ENCODE measurements at regions not wholly inside any gene's neighbourhood (a gene's known extent, or its start where the extent isn't known, plus 50 kb on each side); places are given as distances from the start of the nearest gene placed in this dataset.

GRCh38 chr20:51237278-51237677 lies 214.4 kb upstream of the KCNG1 start:
- no peaks in the 10 kb centered on the region; the same call in 1 of the 2 replicates for H3K27me3 ChIP-seq (ENCODE audit: insufficient read depth)
- H3K9me2 ChIP-seq: no peaks in the 10 kb centered on the region
- H3K4me1 ChIP-seq (ENCODE audit: control insufficient read depth in 1 of 2, insufficient read depth in 2 of 2, low read depth in 1 of 2, low read length in 1 of 2): peaks cover 0 to 16% of the 10 kb centered on the region in 2 experiments; a peak in 1 of 4 replicates
- no peak overlapping the region for H3K4me2 ChIP-seq
- no peaks in the 10 kb centered on the region for H3K79me2 ChIP-seq (ENCODE audit: insufficient read depth)
- POLR2A ChIA-PET: no interaction called here
- no peak overlapping the region for H3K27ac ChIP-seq (ENCODE audit: low read depth in 2 of 2, low read length in 1 of 2)
- DNase-seq: no peak
- no peak for TF ChIP-seq YY1 (IDR thresholded peaks at IDR 0.05; ENCODE audit: low read depth)
- H3K9ac ChIP-seq: no peak overlapping the region
- H3K36me3 ChIP-seq (replicated peaks in 1 of 2; ENCODE audit: control insufficient read depth in 1 of 2, insufficient read depth in 2 of 2, low read length in 1 of 2): no peaks in the 10 kb centered on the region
- no peaks in the 10 kb centered on the region for H3F3A ChIP-seq (replicated peaks; ENCODE audit: insufficient read depth)
- no peaks in the 10 kb centered on the region for H4K20me1 ChIP-seq (ENCODE audit: insufficient read depth)
- CTCF ChIA-PET: interaction anchor here (1.0 to 2.5 kb wide), 5 partner anchors 9 to 250 kb away, joined by 3 to 8 read pairs (median 5); no protein-coding TSS in a partner anchor
- H3K4me3 ChIP-seq (ENCODE audit: low read depth in 2 of 2, low read length in 1 of 2): no peak overlapping the region
- H2AFZ ChIP-seq (ENCODE audit: low read depth): no peak overlapping the region
- 60% methylated on average over 6 of the region's 6 CpGs for WGBS (ENCODE audit: low lambda C conversion rate)
- H3K9me3 ChIP-seq: no peaks in the 10 kb centered on the region

- no peaks in the 10 kb centered on the region for H3K79me2 ChIP-seq (ENCODE audit: insufficient read depth)
- H3K27me3 ChIP-seq (ENCODE audit: insufficient read depth): peaks cover 4% of the 10 kb centered on the region; the same call in 1 of the 2 replicates
- H2AFZ ChIP-seq (ENCODE audit: low read depth): no peak overlapping the region
- TF ChIP-seq TAF1 (IDR thresholded peaks at IDR 0.05; ENCODE audit: borderline replicate concordance, low read depth, low read length) (no peak), ZBTB33 (IDR thresholded peaks at IDR 0.05; ENCODE audit: borderline replicate concordance, low read depth) (no peak), NRF1 (IDR thresholded peaks at IDR 0.05; ENCODE audit: low read depth, low read length) (no peak), POLR2AphosphoS5 (IDR thresholded peaks at IDR 0.05; ENCODE audit: low read depth, low read length) (no peak), SIN3A (IDR thresholded peaks at IDR 0.05; ENCODE audit: borderline replicate concordance, low read depth, low read length) (no peak), USF1 (IDR thresholded peaks at IDR 0.05; ENCODE audit: borderline replicate concordance, low read depth) (no peak), RXRA (IDR thresholded peaks at IDR 0.05; ENCODE audit: borderline replicate concordance, low read depth) (no peak), CHD2 (IDR thresholded peaks at IDR 0.05; ENCODE audit: low read length, partially characterized antibody) (no peak), EP300 (IDR thresholded peaks at IDR 0.05; ENCODE audit: borderline replicate concordance in 1 of 2, low read depth in 1 of 2, low read length in 1 of 2) (no peak)
- TF ChIP-seq, protein P1, sequence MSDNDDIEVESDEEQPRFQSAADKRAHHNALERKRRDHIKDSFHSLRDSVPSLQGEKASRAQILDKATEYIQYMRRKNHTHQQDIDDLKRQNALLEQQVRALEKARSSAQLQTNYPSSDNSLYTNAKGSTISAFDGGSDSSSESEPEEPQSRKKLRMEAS (IDR thresholded peaks at IDR 0.05; ENCODE audit: low read depth): no peak
- no peak overlapping the region for H3K4me3 ChIP-seq (ENCODE audit: low read depth in 2 of 2, low read length in 1 of 2)
- no peak overlapping the region for H3K9ac ChIP-seq
- no peaks in the 10 kb centered on the region for H3K9me2 ChIP-seq
- H4K20me1 ChIP-seq (ENCODE audit: insufficient read depth): no peaks in the 10 kb centered on the region
- 80% methylated on average over 2 of the region's 2 CpGs for WGBS (ENCODE audit: low lambda C conversion rate)
- DNase-seq: no peak
- ChIA-PET CTCF (interaction anchor here (1.0 to 2.5 kb wide), 4 partner anchors 12 to 220 kb away, joined by 3 to 8 read pairs (median 6); no protein-coding TSS in a partner anchor), POLR2A (no interaction called here)
- H3K4me1 ChIP-seq (ENCODE audit: control insufficient read depth in 1 of 2, insufficient read depth in 2 of 2, low read depth in 1 of 2, low read length in 1 of 2): peaks cover 0 to 16% of the 10 kb centered on the region in 2 experiments; a peak in 1 of 4 replicates
- no peaks in the 10 kb centered on the region for H3F3A ChIP-seq (replicated peaks; ENCODE audit: insufficient read depth)
- H3K36me3 ChIP-seq (replicated peaks in 1 of 2; ENCODE audit: control insufficient read depth in 1 of 2, insufficient read depth in 2 of 2, low read length in 1 of 2): no peaks in the 10 kb centered on the region
- H3K4me2 ChIP-seq: no peak overlapping the region
- no peak overlapping the region for H3K27ac ChIP-seq (ENCODE audit: low read depth in 2 of 2, low read length in 1 of 2)
- H3K9me3 ChIP-seq: no peaks in the 10 kb centered on the region
These were observed 213.5 kb upstream of the KCNG1 start for GRCh38 chr20:51236421-51236820.

All from SK-N-SH (cell line).